ENCODE measurements at regions not wholly inside any gene's neighbourhood (a gene's known extent, or its start where the extent isn't known, plus 50 kb on each side); places are given as distances from the start of the nearest gene placed in this dataset.

GRCh38 chr4:107133965-107134653 lies 98.0 kb upstream of the DKK2 start:
- in situ Hi-C loops (cut with MboI) (no loop called here), intact Hi-C loops (cut with micrococcal nuclease) (no loop called here)
- Histone ChIP-seq H3K27ac (ENCODE audit: extremely low read depth, low read depth, low read length) (no peak overlapping the region), H2AFZ (ENCODE audit: low read depth, low read length) (no peak overlapping the region), H3K9me1 (ENCODE audit: control insufficient read depth, insufficient read depth, low read length) (no peaks in the 10 kb centered on the region), H3K4me2 (ENCODE audit: insufficient read depth, low read length) (no peak overlapping the region), H3K4me3 (no peak overlapping the region), H3K9me3 (replicated peaks; ENCODE audit: control insufficient read depth, insufficient read depth, low read depth, low read length) (no peaks in the 10 kb centered on the region), H3K9ac (ENCODE audit: insufficient read depth in 1 of 2, low read depth in 2 of 2, low read length in 2 of 2) (no peak overlapping the region), H4K20me1 (replicated peaks; ENCODE audit: control insufficient read depth, insufficient read depth, low read length) (no peaks in the 10 kb centered on the region), H3K36me3 (ENCODE audit: control insufficient read depth, insufficient read depth, low read length) (no peaks in the 10 kb centered on the region), H3K79me2 (ENCODE audit: control insufficient read depth, insufficient read depth, low read length) (no peaks in the 10 kb centered on the region), H3K27me3 (ENCODE audit: control insufficient read depth in 2 of 2, insufficient read depth in 2 of 2, low read length in 2 of 2) (no peaks in the 10 kb centered on the region), H3K4me1 (replicated peaks in 1 of 2; ENCODE audit: control insufficient read depth in 2 of 2, insufficient read depth in 2 of 2, low read length in 2 of 2) (no peaks in the 10 kb centered on the region)
- ATAC-seq (no peak), FAIRE-seq (no peak), DNase-seq (ENCODE audit: extremely low read depth in 1 of 4, low spot score in 3 of 4) (no peak)
- no TSS peak for BruUV-seq (replicated peaks)
- POLR2A ChIA-PET, result no interaction called here
- WGBS (ENCODE audit: insufficient coverage, low coverage, missing lambda C conversion rate), result 0% methylated on average over 4 of the region's 4 CpGs
- no peak for TF ChIP-seq ZNF780A (CRISPR knock-in tag; IDR thresholded peaks at IDR 0.05)
- no peak for TF ChIP-seq THRAP3 (IDR thresholded peaks at IDR 0.05; ENCODE audit: borderline replicate concordance)
- no peak for TF ChIP-seq NONO (IDR thresholded peaks at IDR 0.05; ENCODE audit: low read depth in 2 of 2, low read length in 1 of 2)
- TF ChIP-seq USF1 (CRISPR knock-in tag; IDR thresholded peaks at IDR 0.05), result no peak
- no peak for TF ChIP-seq ZNF23 (CRISPR knock-in tag; IDR thresholded peaks at IDR 0.05)
- no peak for TF ChIP-seq CSDE1 (IDR thresholded peaks at IDR 0.05)
- TF ChIP-seq MBD1 (CRISPR knock-in tag; IDR thresholded peaks at IDR 0.05), result no peak
- TF ChIP-seq ZFP36 (IDR thresholded peaks at IDR 0.05; ENCODE audit: low read depth, low read length, partially characterized antibody), result no peak
- TF ChIP-seq SP1 (CRISPR knock-in tag; IDR thresholded peaks at IDR 0.05), result no peak
- CTCF ChIA-PET (ENCODE audit: low intra/inter-chr PET ratio), result no interaction called here

Measured in K562 (cell line).